OCI-LY1 (cell line): ENCODE measurements at regions not wholly inside any gene's neighbourhood (a gene's known extent, or its start where the extent isn't known, plus 50 kb on each side); places are given as distances from the start of the nearest gene placed in this dataset.

ENCODE experiments used
- H2AFZ ChIP-seq: fragments of 200-600 bp; sonication (generic), shearing (Covaris generic); 2 replicates; pipeline ENCODE4 v1.6.0; 2014; ENCODE audit warnings: antibody characterized with exemption, mild to moderate bottlenecking, low read length
- H3F3A ChIP-seq: fragments of 200-600 bp; sonication (generic), shearing (Covaris generic); 2 replicates; pipeline ENCODE4 v1.6.0; 2014; ENCODE audit warnings: mild to moderate bottlenecking, antibody characterized with exemption, low read length, moderate library complexity; ENCODE audit not compliant: insufficient read depth
- H3K27ac ChIP-seq: fragments of 200-600 bp; sonication (generic); 2 replicates; pipeline ENCODE4 v1.5.1; 2014; ENCODE audit warnings: low read length, mixed run types, mild to moderate bottlenecking, low read depth; ENCODE audit not compliant: poor library complexity, severe bottlenecking
- H3K27me3 ChIP-seq: fragments of 200-600 bp; sonication (generic); 2 replicates; pipeline ENCODE4 v1.6.0; 2014; ENCODE audit warnings: antibody characterized with exemption, mild to moderate bottlenecking, low read length, moderate library complexity; ENCODE audit not compliant: insufficient read depth
- H3K36me3 ChIP-seq: fragments of 200-600 bp; sonication (generic); 2 replicates; pipeline ENCODE4 v1.6.1; 2014; ENCODE audit warnings: mild to moderate bottlenecking, antibody characterized with exemption, low read length, moderate library complexity, mixed read lengths; ENCODE audit not compliant: insufficient read depth
- H3K4me1 ChIP-seq: fragments of 200-600 bp; sonication (generic); 2 replicates; pipeline ENCODE4 v1.5.1; 2014; ENCODE audit warnings: mild to moderate bottlenecking, low read length, moderate library complexity; ENCODE audit not compliant: insufficient read depth, severe bottlenecking
- H3K4me2 ChIP-seq: fragments of 200-600 bp; sonication (generic), shearing (Covaris generic); 2 replicates; pipeline ENCODE4 v1.6.1; 2014; ENCODE audit warnings: low read length
- H3K4me3 ChIP-seq: fragments of 200-600 bp; sonication (generic); 2 replicates; pipeline ENCODE4 v1.5.1; 2014; ENCODE audit warnings: low read length, low read depth, mild to moderate bottlenecking, mixed read lengths; ENCODE audit not compliant: poor library complexity, severe bottlenecking
- H3K79me2 ChIP-seq: fragments of 200-600 bp; shearing (Covaris generic); 2 replicates; pipeline ENCODE4 v1.6.1; 2016; ENCODE audit warnings: mixed run types, low read length, mixed read lengths; ENCODE audit not compliant: insufficient read depth
- H3K9ac ChIP-seq: fragments of 200-600 bp; sonication (generic), shearing (Covaris generic); 2 replicates; pipeline ENCODE4 v1.6.1; 2014; ENCODE audit warnings: mild to moderate bottlenecking, low read length, mixed read lengths
- H3K9me2 ChIP-seq: fragments of 200-600 bp; sonication (generic), shearing (Covaris generic); 2 replicates; pipeline ENCODE4 v1.6.1; 2014; ENCODE audit warnings: low read depth, mild to moderate bottlenecking, low read length, mixed read lengths
- H3K9me3 ChIP-seq: fragments of 200-600 bp; shearing (Covaris generic); 2 replicates; pipeline ENCODE4 v1.6.1; 2014; ENCODE audit warnings: low read length, mixed read lengths
- H4K20me1 ChIP-seq: fragments of 200-600 bp; sonication (generic), shearing (Covaris generic); 2 replicates; pipeline ENCODE4 v1.6.0; 2016; ENCODE audit warnings: mild to moderate bottlenecking, low read length; ENCODE audit not compliant: insufficient read depth
- CTCF ChIP-seq: fragments of 200-600 bp; sonication (generic), shearing (Covaris generic); IDR thresholded peaks from 2 replicates; pipeline ENCODE4 v1.5.1; 2017; ENCODE audit warnings: mild to moderate bottlenecking, antibody characterized with exemption, low read length, moderate library complexity, mixed read lengths
- EZH2 ChIP-seq: fragments of 200-600 bp; sonication (generic), shearing (Covaris generic); IDR thresholded peaks from 2 replicates; pipeline ENCODE4 v1.8.0; 2017; ENCODE audit warnings: borderline replicate concordance, mixed run types, mild to moderate bottlenecking, antibody characterized with exemption, low read length, moderate library complexity, mixed read lengths

GRCh38 chr4:101670370-101670769 is 120.2 kb upstream of the BANK1 start:
- H3K4me1 ChIP-seq, result no peaks in the 10 kb centered on the region
- no peak overlapping the region for H3K9ac ChIP-seq
- no peaks in the 10 kb centered on the region for H4K20me1 ChIP-seq
- no peaks in the 10 kb centered on the region; the same call in 1 of the 2 replicates for H3F3A ChIP-seq
- no peak overlapping the region for H3K4me3 ChIP-seq
- H3K79me2 ChIP-seq, result no peaks in the 10 kb centered on the region
- no peak overlapping the region for H2AFZ ChIP-seq
- no peak overlapping the region for H3K27ac ChIP-seq
- no peak overlapping the region for H3K4me2 ChIP-seq
- H3K36me3 ChIP-seq, result no peaks in the 10 kb centered on the region
- no peaks in the 10 kb centered on the region for H3K9me3 ChIP-seq
- H3K27me3 ChIP-seq, result no peaks in the 10 kb centered on the region
- H3K9me2 ChIP-seq, result no peaks in the 10 kb centered on the region
- no peak for TF ChIP-seq CTCF
- TF ChIP-seq EZH2, result no peak

GRCh38 chr4:101669832-101670188 is 120.7 kb upstream of the BANK1 start:
- Histone ChIP-seq H4K20me1 (no peaks in the 10 kb centered on the region), H3F3A (no peaks in the 10 kb centered on the region; the same call in 1 of the 2 replicates), H3K4me2 (no peak overlapping the region), H3K27ac (no peak overlapping the region), H3K9me3 (no peaks in the 10 kb centered on the region), H3K4me1 (no peaks in the 10 kb centered on the region), H3K9ac (no peak overlapping the region), H2AFZ (no peak overlapping the region), H3K27me3 (no peaks in the 10 kb centered on the region), H3K4me3 (no peak overlapping the region), H3K36me3 (no peaks in the 10 kb centered on the region), H3K79me2 (no peaks in the 10 kb centered on the region), H3K9me2 (no peaks in the 10 kb centered on the region)
- TF ChIP-seq EZH2, result no peak
- no peak for TF ChIP-seq CTCF

- H3K27me3 ChIP-seq, result no peaks in the 10 kb centered on the region
- no peaks in the 10 kb centered on the region; the same call in 1 of the 2 replicates for H3F3A ChIP-seq
- H3K27ac ChIP-seq, result no peak overlapping the region
- H3K4me1 ChIP-seq, result no peaks in the 10 kb centered on the region
- no peaks in the 10 kb centered on the region for H3K79me2 ChIP-seq
- H2AFZ ChIP-seq, result no peak overlapping the region
- H3K36me3 ChIP-seq, result no peaks in the 10 kb centered on the region
- H3K9me2 ChIP-seq, result no peaks in the 10 kb centered on the region
- H3K4me2 ChIP-seq, result no peak overlapping the region
- TF ChIP-seq CTCF (no peak), EZH2 (no peak)
- H3K9ac ChIP-seq, result no peak overlapping the region
- H3K4me3 ChIP-seq, result no peak overlapping the region
- no peaks in the 10 kb centered on the region for H4K20me1 ChIP-seq
- H3K9me3 ChIP-seq, result no peaks in the 10 kb centered on the region
Measured at GRCh38 chr4:101669138-101669831, 121.2 kb upstream of the BANK1 start.
